HEK293T (cell line): ENCODE measurements at regions not wholly inside any gene's neighbourhood (a gene's known extent, or its start where the extent isn't known, plus 50 kb on each side); places are given as distances from the start of the nearest gene placed in this dataset.

Experiments used
- CTCF ChIA-PET: fragments of 350-600 bp; formaldehyde crosslinking; extraction: SDS; loops from one replicate; lab custom pipeline; 2021; ENCODE audit warnings: antibody characterized with exemption, inconsistent platforms; lab: Yijun Ruan, JAX
- POLR2A ChIA-PET: fragments of 350-600 bp; formaldehyde crosslinking; extraction: SDS; loops from one replicate; lab custom pipeline; 2020; ENCODE audit warnings: antibody characterized with exemption, inconsistent platforms; lab: Yijun Ruan, JAX
- DNase-seq: peaks from one replicate; pipeline ENCODE4 v3.0.0; 2012; ENCODE audit warnings: mixed read lengths; ENCODE audit errors: extremely low spot score
- ARNT ChIP-seq: fragments of 450-650 bp; IDR thresholded peaks from 2 replicates; pipeline ENCODE4 v1.6.1; 2017; ENCODE audit warnings: mild to moderate bottlenecking
- BHLHE40 ChIP-seq: fragments of 450-650 bp; IDR thresholded peaks from 2 replicates; pipeline ENCODE4 v1.6.1; 2016; ENCODE audit warnings: mild to moderate bottlenecking, moderate library complexity, borderline replicate concordance
- CTBP1 ChIP-seq: fragments of 450-650 bp; IDR thresholded peaks from 2 replicates; pipeline ENCODE4 v1.6.1; 2016; ENCODE audit warnings: borderline replicate concordance
- ELF4 ChIP-seq: fragments of 450-650 bp; IDR thresholded peaks from 2 replicates; pipeline ENCODE4 v1.6.1; 2017; ENCODE audit warnings: antibody characterized with exemption
- FOXA1 ChIP-seq: fragments of 450-650 bp; IDR thresholded peaks from 2 replicates; pipeline ENCODE4 v1.6.1; 2016; ENCODE audit warnings: mild to moderate bottlenecking
- FOXK2 ChIP-seq: fragments of 450-650 bp; IDR thresholded peaks from 2 replicates; pipeline ENCODE4 v1.6.1; 2016; ENCODE audit warnings: mild to moderate bottlenecking
- FOXM1 ChIP-seq: fragments of 450-650 bp; IDR thresholded peaks from 2 replicates; pipeline ENCODE4 v1.6.1; 2017; ENCODE audit warnings: mild to moderate bottlenecking, borderline replicate concordance
- HDGF ChIP-seq: fragments of 450-650 bp; IDR thresholded peaks from 2 replicates; pipeline ENCODE4 v1.6.1; 2017; ENCODE audit warnings: antibody characterized with exemption, borderline replicate concordance
- L3MBTL2 ChIP-seq: fragments of 450-650 bp; conservative IDR thresholded peaks from 2 replicates; pipeline ENCODE4 v1.6.1; 2016; ENCODE audit warnings: mild to moderate bottlenecking
- LEF1 ChIP-seq: fragments of 450-650 bp; IDR thresholded peaks from 2 replicates; pipeline ENCODE4 v1.6.1; 2017; ENCODE audit warnings: mild to moderate bottlenecking, borderline replicate concordance
- NFRKB ChIP-seq: fragments of 450-650 bp; IDR thresholded peaks from 2 replicates; pipeline ENCODE4 v1.6.1; 2016; ENCODE audit warnings: mild to moderate bottlenecking, moderate library complexity
- PKNOX1 ChIP-seq: fragments of 450-650 bp; IDR thresholded peaks from 2 replicates; pipeline ENCODE4 v1.6.1; 2016
- SP1 ChIP-seq: fragments of 450-650 bp; IDR thresholded peaks from 2 replicates; pipeline ENCODE4 v1.6.1; 2017
- SUZ12 ChIP-seq: fragments of 450-650 bp; IDR thresholded peaks from 2 replicates; pipeline ENCODE4 v1.6.1; 2016; ENCODE audit warnings: mild to moderate bottlenecking
- TARDBP ChIP-seq: fragments of 450-650 bp; IDR thresholded peaks from 2 replicates; pipeline ENCODE4 v1.6.1; 2016
- ZNF384 ChIP-seq: fragments of 450-650 bp; IDR thresholded peaks from 2 replicates; pipeline ENCODE4 v1.6.1; 2016

GRCh38 chr16:25512041-25512440 is 179.7 kb upstream of the HS3ST4 start:
- ChIA-PET CTCF (no interaction called here), POLR2A (no interaction called here)
- DNase-seq: no peak
- TF ChIP-seq SP1: no peak
- TF ChIP-seq TARDBP: no peak
- TF ChIP-seq ELF4: no peak
- TF ChIP-seq PKNOX1: no peak
- TF ChIP-seq LEF1: no peak
- TF ChIP-seq L3MBTL2: no peak
- no peak for TF ChIP-seq FOXA1
- no peak for TF ChIP-seq NFRKB
- no peak for TF ChIP-seq SUZ12
- TF ChIP-seq HDGF: no peak

GRCh38 chr16:25509456-25509855 is 182.3 kb upstream of the HS3ST4 start:
- TF ChIP-seq TARDBP: no peak
- TF ChIP-seq ELF4: no peak
- no peak for TF ChIP-seq FOXK2
- TF ChIP-seq LEF1: no peak
- TF ChIP-seq HDGF: no peak
- no peak for TF ChIP-seq BHLHE40
- no peak for TF ChIP-seq PKNOX1
- TF ChIP-seq ZNF384: no peak
- TF ChIP-seq NFRKB: no peak
- no peak for TF ChIP-seq FOXA1
- TF ChIP-seq L3MBTL2: no peak
- TF ChIP-seq SUZ12: no peak
- TF ChIP-seq SP1: no peak
- TF ChIP-seq FOXM1: no peak
- no peak for TF ChIP-seq ARNT
- POLR2A ChIA-PET: no interaction called here
- CTCF ChIA-PET: no interaction called here
- no peak for DNase-seq

- TF ChIP-seq PKNOX1 (no peak), SUZ12 (no peak), FOXA1 (no peak), BHLHE40 (no peak)
- no peak for DNase-seq
- CTCF ChIA-PET: no interaction called here
- POLR2A ChIA-PET: no interaction called here
Measured at GRCh38 chr16:25501530-25502255, 190.1 kb upstream of the HS3ST4 start.

- POLR2A ChIA-PET: no interaction called here
- no peak for TF ChIP-seq FOXA1
- no peak for TF ChIP-seq CTBP1
- TF ChIP-seq ELF4: no peak
- TF ChIP-seq TARDBP: no peak
- no peak for TF ChIP-seq PKNOX1
- no peak for DNase-seq
Measured at GRCh38 chr16:25494292-25494691, 197.5 kb upstream of the HS3ST4 start.

GRCh38 chr16:25493136-25493811 is 198.5 kb upstream of the HS3ST4 start:
- ChIA-PET CTCF (no interaction called here), POLR2A (no interaction called here)
- TF ChIP-seq LEF1: no peak
- TF ChIP-seq PKNOX1: no peak
- no peak for TF ChIP-seq ARNT
- no peak for TF ChIP-seq FOXK2
- TF ChIP-seq BHLHE40: no peak
- TF ChIP-seq SUZ12: no peak
- no peak for DNase-seq

More at GRCh38 chr16:25494292-25494691, 197.5 kb upstream of the HS3ST4 start:
- CTCF ChIA-PET: no interaction called here

GRCh38 chr16:25488435-25488834 is 203.3 kb upstream of the HS3ST4 start:
- no peak for DNase-seq
- TF ChIP-seq PKNOX1: no peak
- no peak for TF ChIP-seq ZNF384
- TF ChIP-seq SP1: no peak
- TF ChIP-seq CTBP1: no peak
- TF ChIP-seq FOXK2: no peak
- no peak for TF ChIP-seq BHLHE40
- no peak for TF ChIP-seq FOXA1
- no peak for TF ChIP-seq HDGF
- no peak for TF ChIP-seq ELF4
- TF ChIP-seq FOXM1: no peak
- no peak for TF ChIP-seq ARNT
- TF ChIP-seq TARDBP: no peak
- ChIA-PET POLR2A (no interaction called here), CTCF (no interaction called here)
